ENCODE measurements at regions not wholly inside any gene's neighbourhood (a gene's known extent, or its start where the extent isn't known, plus 50 kb on each side); places are given as distances from the start of the nearest gene placed in this dataset.

DNA sequence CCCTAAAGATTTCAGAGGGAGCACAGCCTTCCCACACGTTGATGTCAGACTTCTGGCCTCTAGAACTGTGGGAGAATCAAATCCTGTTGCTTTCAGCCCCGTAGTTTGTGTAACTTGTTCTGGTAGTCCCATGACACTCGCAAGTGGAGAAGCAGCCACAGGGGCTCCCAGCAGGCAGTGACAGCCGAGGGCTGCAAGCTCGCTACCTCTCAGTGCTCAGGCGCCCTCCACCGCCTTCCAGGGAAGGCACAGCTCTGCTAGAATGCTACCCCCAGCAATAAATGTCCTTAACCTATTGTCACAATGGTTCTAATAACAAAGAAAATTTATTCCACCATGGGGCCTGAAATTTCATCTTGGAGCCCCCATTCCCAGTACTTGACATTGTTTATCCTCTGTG, 143.1 kb upstream of the ZNF236 start:
- TF ChIP-seq, protein P1, sequence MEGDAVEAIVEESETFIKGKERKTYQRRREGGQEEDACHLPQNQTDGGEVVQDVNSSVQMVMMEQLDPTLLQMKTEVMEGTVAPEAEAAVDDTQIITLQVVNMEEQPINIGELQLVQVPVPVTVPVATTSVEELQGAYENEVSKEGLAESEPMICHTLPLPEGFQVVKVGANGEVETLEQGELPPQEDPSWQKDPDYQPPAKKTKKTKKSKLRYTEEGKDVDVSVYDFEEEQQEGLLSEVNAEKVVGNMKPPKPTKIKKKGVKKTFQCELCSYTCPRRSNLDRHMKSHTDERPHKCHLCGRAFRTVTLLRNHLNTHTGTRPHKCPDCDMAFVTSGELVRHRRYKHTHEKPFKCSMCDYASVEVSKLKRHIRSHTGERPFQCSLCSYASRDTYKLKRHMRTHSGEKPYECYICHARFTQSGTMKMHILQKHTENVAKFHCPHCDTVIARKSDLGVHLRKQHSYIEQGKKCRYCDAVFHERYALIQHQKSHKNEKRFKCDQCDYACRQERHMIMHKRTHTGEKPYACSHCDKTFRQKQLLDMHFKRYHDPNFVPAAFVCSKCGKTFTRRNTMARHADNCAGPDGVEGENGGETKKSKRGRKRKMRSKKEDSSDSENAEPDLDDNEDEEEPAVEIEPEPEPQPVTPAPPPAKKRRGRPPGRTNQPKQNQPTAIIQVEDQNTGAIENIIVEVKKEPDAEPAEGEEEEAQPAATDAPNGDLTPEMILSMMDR (IDR thresholded peaks at IDR 0.05) = no peak
- no peak overlapping the region for H3K4me3 ChIP-seq (ENCODE audit: low read depth, low read length)
- H3K27ac ChIP-seq = no peak overlapping the region
- H3K9me3 ChIP-seq (ENCODE audit: control insufficient read depth, low read length) = no peaks in the 10 kb centered on the region
- no peak overlapping the region for H3K9ac ChIP-seq
- no peak overlapping the region for H2AFZ ChIP-seq
- no peaks in the 10 kb centered on the region for H3K36me3 ChIP-seq (ENCODE audit: control insufficient read depth, insufficient read depth, low read length)
- no peaks in the 10 kb centered on the region for H3K27me3 ChIP-seq (ENCODE audit: control insufficient read depth, insufficient read depth, low read length)
- H3K79me2 ChIP-seq = no peaks in the 10 kb centered on the region
- no peaks in the 10 kb centered on the region for H3K4me1 ChIP-seq
- no peak overlapping the region for H3K4me2 ChIP-seq (ENCODE audit: low read length)

DNA sequence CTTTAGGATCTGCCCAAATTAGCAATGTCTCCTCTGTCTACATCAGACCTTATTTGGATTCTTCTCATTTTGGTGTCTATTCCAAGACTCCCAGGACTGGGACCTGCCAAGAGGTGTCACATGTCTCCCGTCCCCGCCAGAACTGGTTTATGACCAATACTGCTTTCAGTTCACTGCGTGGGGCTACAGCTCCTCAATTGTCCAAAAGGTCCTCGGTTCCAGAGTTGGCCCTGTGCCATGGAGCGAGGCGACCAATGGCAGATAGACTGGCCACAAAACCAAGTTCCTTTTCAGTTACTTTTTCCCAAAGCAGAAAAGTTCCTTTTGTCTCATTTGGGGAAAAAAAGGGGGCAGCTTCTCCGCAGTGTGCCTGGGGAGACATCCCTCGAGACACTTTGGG, 144.1 kb upstream of the ZNF236 start:
- TF ChIP-seq, protein P1 (IDR thresholded peaks at IDR 0.05) = no peak
- Histone ChIP-seq H3K4me1 (no peaks in the 10 kb centered on the region), H3K27ac (no peak overlapping the region), H3K27me3 (ENCODE audit: control insufficient read depth, insufficient read depth, low read length) (no peaks in the 10 kb centered on the region), H3K4me2 (ENCODE audit: low read length) (no peak overlapping the region), H3K9ac (no peak overlapping the region), H3K79me2 (no peaks in the 10 kb centered on the region), H3K36me3 (ENCODE audit: control insufficient read depth, insufficient read depth, low read length) (no peaks in the 10 kb centered on the region), H2AFZ (no peak overlapping the region), H3K4me3 (ENCODE audit: low read depth, low read length) (no peak overlapping the region), H3K9me3 (ENCODE audit: control insufficient read depth, low read length) (no peaks in the 10 kb centered on the region)

DNA sequence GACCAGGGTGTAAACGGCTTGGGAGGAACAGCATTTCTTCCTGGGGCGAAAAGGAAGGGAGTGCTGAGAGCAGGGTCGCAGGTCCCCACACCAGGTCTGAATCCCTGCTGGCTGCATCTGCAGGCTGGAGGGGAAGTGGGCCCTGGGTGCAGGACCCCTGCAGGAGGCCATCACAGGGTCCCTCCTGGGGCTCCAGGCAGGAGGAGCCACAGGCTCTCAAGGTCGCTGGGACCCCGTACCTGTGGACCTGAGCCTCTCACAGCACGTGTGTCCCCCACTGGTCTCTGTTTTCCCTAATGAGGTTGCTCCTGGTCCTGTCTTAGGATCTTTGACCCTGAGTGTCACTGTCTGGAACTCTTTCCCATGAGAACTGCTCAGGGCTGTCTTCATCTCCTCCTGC, 147.8 kb upstream of the ZNF236 start:
- H3K4me3 ChIP-seq (ENCODE audit: low read depth, low read length) = no peak overlapping the region
- TF ChIP-seq, protein P1 (IDR thresholded peaks at IDR 0.05) = no peak
- H3K4me1 ChIP-seq = no peaks in the 10 kb centered on the region
- no peaks in the 10 kb centered on the region for H3K79me2 ChIP-seq
- no peaks in the 10 kb centered on the region for H3K36me3 ChIP-seq (ENCODE audit: control insufficient read depth, insufficient read depth, low read length)
- no peaks in the 10 kb centered on the region for H3K27me3 ChIP-seq (ENCODE audit: control insufficient read depth, insufficient read depth, low read length)
- no peak overlapping the region for H3K27ac ChIP-seq
- no peak overlapping the region for H3K9ac ChIP-seq
- no peaks in the 10 kb centered on the region for H3K9me3 ChIP-seq (ENCODE audit: control insufficient read depth, low read length)
- H3K4me2 ChIP-seq (ENCODE audit: low read length) = no peak overlapping the region
- H2AFZ ChIP-seq = no peak overlapping the region

DNA sequence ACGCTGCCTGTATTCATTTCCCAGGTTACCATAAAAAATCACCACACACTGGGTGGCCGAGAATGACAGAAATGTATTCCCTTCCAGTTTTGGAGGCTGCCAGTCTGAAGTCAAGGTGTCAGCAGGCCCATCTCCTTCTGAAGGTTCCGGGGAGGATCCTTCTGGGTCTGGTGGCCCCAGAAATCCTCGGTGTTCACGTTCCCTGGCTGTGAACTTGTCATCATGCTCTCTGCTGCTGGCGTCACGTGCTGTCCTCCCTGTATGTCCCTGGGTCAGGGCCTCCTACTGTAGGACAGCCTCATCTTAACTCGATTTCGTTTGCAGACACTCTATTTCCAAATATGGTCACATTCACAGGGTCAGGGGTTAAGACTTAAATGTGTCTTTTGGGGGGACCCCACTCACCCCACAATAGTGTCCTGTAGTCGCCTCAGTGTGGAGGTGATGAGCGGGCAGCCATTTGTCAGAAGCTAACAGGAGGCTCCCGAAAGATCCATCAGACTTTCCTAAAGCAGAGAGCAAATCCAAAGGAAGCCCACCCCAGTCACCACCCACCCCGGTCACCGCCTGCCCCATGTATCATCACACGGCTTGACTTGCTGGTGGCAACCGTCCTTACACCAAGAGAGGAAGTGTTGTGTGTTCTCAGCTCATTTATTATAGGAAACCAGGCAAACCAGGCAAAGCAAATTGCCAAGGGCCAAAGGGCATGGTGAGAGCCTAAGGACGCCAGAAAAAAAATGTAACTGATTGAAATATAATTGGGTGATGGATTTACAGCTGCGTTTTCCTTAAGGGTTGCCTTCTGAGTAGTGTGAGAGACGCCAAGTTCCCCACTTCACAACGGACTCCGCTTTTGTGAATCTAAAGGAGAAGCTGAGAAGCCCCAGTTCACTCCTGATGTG, 148.8 kb upstream of the ZNF236 start:
- H3K27ac ChIP-seq = no peak overlapping the region
- H3K79me2 ChIP-seq = no peaks in the 10 kb centered on the region
- no peak overlapping the region for H3K4me2 ChIP-seq (ENCODE audit: low read length)
- TF ChIP-seq, protein P1 (IDR thresholded peaks at IDR 0.05) = no peak
- no peak overlapping the region for H2AFZ ChIP-seq
- H3K9ac ChIP-seq = no peak overlapping the region
- H3K27me3 ChIP-seq (ENCODE audit: control insufficient read depth, insufficient read depth, low read length) = no peaks in the 10 kb centered on the region
- H3K36me3 ChIP-seq (ENCODE audit: control insufficient read depth, insufficient read depth, low read length) = no peaks in the 10 kb centered on the region
- no peak overlapping the region for H3K4me3 ChIP-seq (ENCODE audit: low read depth, low read length)
- H3K9me3 ChIP-seq (ENCODE audit: control insufficient read depth, low read length) = no peaks in the 10 kb centered on the region
- H3K4me1 ChIP-seq = no peaks in the 10 kb centered on the region

DNA sequence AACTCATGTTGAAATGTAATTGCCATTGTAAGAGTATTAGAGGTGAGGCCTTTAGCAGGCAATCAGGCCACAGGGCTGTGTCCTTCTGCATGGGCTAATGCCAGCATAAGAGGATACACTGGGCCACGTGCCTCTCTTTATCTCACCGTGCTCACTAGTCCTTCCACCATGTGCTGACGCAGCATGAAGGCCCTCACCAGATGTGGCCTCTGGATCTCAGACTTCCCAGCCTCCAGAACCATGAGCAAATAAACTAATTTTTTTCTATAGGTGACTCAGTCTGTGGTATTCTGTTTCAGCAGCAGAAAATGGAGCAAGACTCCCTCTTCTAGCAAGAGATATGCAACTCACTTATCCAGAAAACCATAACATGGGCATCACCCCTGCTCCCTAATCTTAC, 149.7 kb upstream of the ZNF236 start:
- no peak overlapping the region for H3K4me2 ChIP-seq (ENCODE audit: low read length)
- H3K9me3 ChIP-seq (ENCODE audit: control insufficient read depth, low read length) = no peaks in the 10 kb centered on the region
- H2AFZ ChIP-seq = no peak overlapping the region
- H3K36me3 ChIP-seq (ENCODE audit: control insufficient read depth, insufficient read depth, low read length) = no peaks in the 10 kb centered on the region
- H3K4me1 ChIP-seq = no peaks in the 10 kb centered on the region
- H3K9ac ChIP-seq = no peak overlapping the region
- TF ChIP-seq, protein P1 (IDR thresholded peaks at IDR 0.05) = no peak
- H3K79me2 ChIP-seq = no peaks in the 10 kb centered on the region
- no peaks in the 10 kb centered on the region for H3K27me3 ChIP-seq (ENCODE audit: control insufficient read depth, insufficient read depth, low read length)
- no peak overlapping the region for H3K4me3 ChIP-seq (ENCODE audit: low read depth, low read length)
- H3K27ac ChIP-seq = no peak overlapping the region
